Left renal pelvis (tissue), 4 donors: ENCODE measurements at regions not wholly inside any gene's neighbourhood (a gene's known extent, or its start where the extent isn't known, plus 50 kb on each side); places are given as distances from the start of the nearest gene placed in this dataset.

Source experiments
- DNase-seq, 4 donors: peaks; one replicate each; pipeline ENCODE4 v3.0.0-alpha.2; 2013; ENCODE audit warnings: low read depth in 4 of 4, low spot score in 3 of 4

- no peak for DNase-seq
Observed at GRCh38 chr11:80523057-80523456, 1082.2 kb upstream of the TENM4 start.

GRCh38 chr11:80521592-80521991, 1080.8 kb upstream of the TENM4 start:
- no peak for DNase-seq

GRCh38 chr11:80520507-80520887, 1079.7 kb upstream of the TENM4 start:
- DNase-seq = peak in 1 of 4 donors; percentile 10

GRCh38 chr11:80519596-80520506, 1079.0 kb upstream of the TENM4 start:
- DNase-seq = peak in 1 of 4 donors; percentile 12

- no peak for DNase-seq
Observed at GRCh38 chr11:80517701-80518100, 1076.9 kb upstream of the TENM4 start.

- DNase-seq = no peak
Observed at GRCh38 chr11:80515097-80515496, 1074.3 kb upstream of the TENM4 start.

GRCh38 chr11:80512491-80512890, 1071.7 kb upstream of the TENM4 start:
- DNase-seq = no peak

- no peak for DNase-seq
Observed at GRCh38 chr11:80505771-80506170, 1064.9 kb upstream of the TENM4 start.

GRCh38 chr11:80503990-80504389, 1063.2 kb upstream of the TENM4 start:
- no peak for DNase-seq

GRCh38 chr11:80502511-80502910, 1061.7 kb upstream of the TENM4 start:
- no peak for DNase-seq

- DNase-seq = no peak
Observed at GRCh38 chr11:80495116-80495515, 1054.3 kb upstream of the TENM4 start.

- no peak for DNase-seq
Observed at GRCh38 chr11:80487952-80488351, 1047.1 kb upstream of the TENM4 start.

- no peak for DNase-seq
Observed at GRCh38 chr11:80486678-80487077, 1045.8 kb upstream of the TENM4 start.

GRCh38 chr11:80477178-80477577, 1036.3 kb upstream of the TENM4 start:
- DNase-seq = no peak

- no peak for DNase-seq
Observed at GRCh38 chr11:80473562-80473961, 1032.7 kb upstream of the TENM4 start.

- DNase-seq = no peak
Observed at GRCh38 chr11:80469871-80470270, 1029.0 kb upstream of the TENM4 start.

GRCh38 chr11:80466570-80466969, 1025.7 kb upstream of the TENM4 start:
- DNase-seq = no peak

- no peak for DNase-seq
Observed at GRCh38 chr11:80462211-80462610, 1021.4 kb upstream of the TENM4 start.

GRCh38 chr11:80458376-80458775, 1017.5 kb upstream of the TENM4 start:
- DNase-seq = no peak

- no peak for DNase-seq
Observed at GRCh38 chr11:80457823-80458222, 1017.0 kb upstream of the TENM4 start.

GRCh38 chr11:80455818-80456217, 1015.0 kb upstream of the TENM4 start:
- no peak for DNase-seq

- DNase-seq = no peak
Observed at GRCh38 chr11:80451105-80451504, 1010.3 kb upstream of the TENM4 start.

- no peak for DNase-seq
Observed at GRCh38 chr11:80448709-80449108, 1007.9 kb upstream of the TENM4 start.
